Heart left ventricle (tissue), 16 donors: ENCODE measurements at regions not wholly inside any gene's neighbourhood (a gene's known extent, or its start where the extent isn't known, plus 50 kb on each side); places are given as distances from the start of the nearest gene placed in this dataset.

Source experiments
- ATAC-seq, 4 donors: fragments of 200-7000 bp; cut with Tn5 transposase; one replicate each; pipeline ENCODE4 v1.9.1; 2020 to 2022; ENCODE audit warnings: moderate library complexity in 4 of 4, mild to moderate bottlenecking in 3 of 4, moderate number of reproducible peaks in 1 of 4
- DNase-seq, 5 donors: peaks; one replicate each; pipeline ENCODE4 v3.0.0-alpha.2; 2020
- H3K27ac ChIP-seq, 12 donors: fragments of 200-600 bp; sonication (generic) in 4 of 12; one replicate each; pipeline versions ENCODE4 v1.5.0 to v1.8.0; 2016 to 2022; ENCODE audit warnings: mild to moderate bottlenecking in 2 of 12
- H3K27me3 ChIP-seq, 9 donors: fragments of 200-600 bp; sonication (generic) in 2 of 9; one replicate each; pipeline versions ENCODE4 v1.5.1 to v1.8.0; 2016 to 2022; ENCODE audit warnings: mild to moderate bottlenecking in 3 of 9
- H3K36me3 ChIP-seq, 9 donors: fragments of 200-600 bp; sonication (generic) in 2 of 9; one replicate each; pipeline versions ENCODE4 v1.5.0 to v1.8.0; 2018 to 2022; ENCODE audit warnings: mild to moderate bottlenecking in 2 of 9
- H3K4me1 ChIP-seq, 12 donors: fragments of 200-600 bp; sonication (generic) in 4 of 12; one replicate each; pipeline versions ENCODE4 v1.5.0 to v1.8.0; 2016 to 2022; ENCODE audit warnings: mild to moderate bottlenecking in 3 of 12
- H3K4me3 ChIP-seq, 12 donors: fragments of 200-600 bp; sonication (generic) in 4 of 12; one replicate each; pipeline versions ENCODE4 v1.5.0 to v1.8.0; 2017 to 2022; ENCODE audit warnings: mild to moderate bottlenecking in 9 of 12, moderate library complexity in 4 of 12
- H3K9me3 ChIP-seq, 12 donors: fragments of 200-600 bp; sonication (generic) in 4 of 12; one replicate each; pipeline versions ENCODE4 v1.5.0 to v1.8.0; 2016 to 2022; ENCODE audit warnings: mild to moderate bottlenecking in 1 of 12
- CTCF ChIP-seq, 12 donors: fragments of 200-600 bp; sonication (generic) in 4 of 12; IDR thresholded peaks; one replicate each; pipeline versions ENCODE4 v1.5.0 to v1.8.0; 2018 to 2022; ENCODE audit warnings: antibody characterized with exemption in 12 of 12, mild to moderate bottlenecking in 5 of 12
- POLR2A ChIP-seq, 2 donors: fragments of 450-650 bp; IDR thresholded peaks; one replicate each; pipeline ENCODE4 v1.6.1; 2017; ENCODE audit warnings: antibody characterized with exemption in 2 of 2, mild to moderate bottlenecking in 2 of 2, moderate library complexity in 2 of 2
- WGBS, 4 donors: extraction: QIAGEN DNeasy Blood & Tissue Kit in 2 of 4; methylation state at CpG; one replicate each; pipeline versions ENCODE4 v1.1.5 to v1.1.7; 2013 to 2018; 5-methylcytosine and 5-hydroxymethylcytosine counted together
- intact Hi-C, 10 donors: fragments of 100-400 bp; cut with DNase I; formaldehyde crosslinking; loops; one replicate each; pipeline versions ENCODE4 v1.11.1 to v1.14.2; 2022
- donor health status: ischemic (EF 13 %, LVEDD 7.1; RV severe dilation, severe dysfunction).
- donor health status: healthy with polysubstance abuse.
- donor health status: DM: no; HTN: yes; CAD: no.
- donor health status: DM: no; HTN: no; CAD: no.
- donor health status: ischemic (EF 25% LVEDD 6.9; RV normal size, moderate dysfunction).
- donor health status: ischemic (EF 25% LVEDD 5.7; RV mildly dilated, moderate dysfunction).
- donor health status: healthy.
- donor health status: DM: yes; HTN: yes; CAD: no.
- donor health status: ischemic (EF 35%, LVEDD 5.7; RV mildly dilated, moderate dysfunction).
- donor health status: nonischemic (EF 11% LVEDD 7.7; RV severe dilation, severe dysfunction).
- donor health status: DM: yes; HTN: yes; CAD: no.
- donor health status: PGD.
- donor health status: ischemic (EF 29% LVEDD 5.4; RV normal size, mild dysfunction).
- donor health status: nonischemic (EF 23%, LVEDD 6.1; RV moderate dilation, normal function).

- intact Hi-C loops = no loop called here
- TF ChIP-seq CTCF (IDR thresholded peaks at IDR 0.05) (no peak), POLR2A (IDR thresholded peaks at IDR 0.05) (no peak)
- no peak overlapping the region for H3K27ac ChIP-seq
- ATAC-seq (no peak), DNase-seq (no peak)
- no peaks in the 10 kb centered on the region for H3K4me1 ChIP-seq
- H3K36me3 ChIP-seq = no peaks in the 10 kb centered on the region
- no peaks in the 10 kb centered on the region for H3K27me3 ChIP-seq
- WGBS, 4 donors = 51 to 71% (median 65%) methylated on average over 2 of the region's 2 CpGs
- no peaks in the 10 kb centered on the region for H3K9me3 ChIP-seq
- H3K4me3 ChIP-seq = no peak overlapping the region
These were observed 566.5 kb upstream of the FRG1 start for GRCh38 chr4:189374176-189374575.

DNA sequence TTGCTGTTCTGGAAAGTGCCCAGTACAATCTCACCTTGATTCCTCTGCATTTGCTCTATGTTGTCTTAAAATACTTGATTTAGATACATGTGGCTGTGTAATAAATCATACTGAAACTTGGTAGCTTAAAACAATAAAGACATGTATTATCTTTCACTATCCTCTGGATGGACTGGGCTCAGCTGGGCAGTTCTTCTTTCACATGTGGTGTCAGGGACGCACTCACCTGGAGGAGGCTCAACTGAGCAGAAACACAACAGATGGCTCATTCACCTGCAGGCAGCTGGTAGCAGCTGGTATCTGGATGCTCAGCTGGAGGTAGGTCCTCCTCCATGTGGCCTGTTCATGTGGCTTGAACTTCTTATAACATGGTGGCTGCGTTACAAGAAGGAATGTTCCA, 563.8 kb upstream of the FRG1 start:
- TF ChIP-seq POLR2A (IDR thresholded peaks at IDR 0.05) (no peak), CTCF (IDR thresholded peaks at IDR 0.05) (no peak)
- ATAC-seq (no peak), DNase-seq (no peak)
- H3K9me3 ChIP-seq = no peaks in the 10 kb centered on the region
- no peak overlapping the region for H3K4me3 ChIP-seq
- 83 to 89% (median 87%) methylated on average over 2 of the region's 2 CpGs for WGBS, 4 donors
- H3K36me3 ChIP-seq = no peaks in the 10 kb centered on the region
- no peaks in the 10 kb centered on the region for H3K27me3 ChIP-seq
- intact Hi-C loops = no loop called here
- H3K27ac ChIP-seq = no peak overlapping the region
- H3K4me1 ChIP-seq = no peaks in the 10 kb centered on the region

- Histone ChIP-seq H3K4me3 (no peak overlapping the region), H3K27me3 (no peaks in the 10 kb centered on the region), H3K4me1 (no peaks in the 10 kb centered on the region), H3K9me3 (no peaks in the 10 kb centered on the region), H3K36me3 (no peaks in the 10 kb centered on the region), H3K27ac (no peak overlapping the region)
- ATAC-seq = no peak
- no peak for DNase-seq
- TF ChIP-seq POLR2A (IDR thresholded peaks at IDR 0.05) (no peak), CTCF (IDR thresholded peaks at IDR 0.05) (no peak)
- 60 to 71% (median 61%) methylated on average over 2 of the region's 2 CpGs for WGBS, 4 donors
- intact Hi-C loops = no loop called here
These were observed 563.1 kb upstream of the FRG1 start for GRCh38 chr4:189377569-189377968.

DNA sequence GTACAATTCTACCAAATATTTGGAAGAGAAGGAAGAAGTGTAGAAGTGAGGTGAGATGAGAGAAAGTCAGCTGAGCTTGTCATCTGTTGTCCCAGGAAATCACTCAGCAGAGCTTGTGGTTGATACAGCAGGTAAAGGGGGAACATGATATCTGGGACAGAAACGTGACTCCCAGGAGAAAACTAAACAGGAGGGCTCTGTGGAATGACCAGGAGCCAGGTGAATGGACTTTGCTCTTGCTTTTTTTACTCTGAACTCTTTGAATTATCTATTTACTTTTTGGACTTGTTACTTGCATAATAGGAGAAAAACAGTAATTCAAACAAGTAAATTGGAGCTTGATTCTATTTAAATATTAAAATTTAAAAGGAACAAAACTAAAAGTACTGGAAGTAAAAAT, 555.6 kb upstream of the FRG1 start:
- Histone ChIP-seq H3K36me3 (no peaks in the 10 kb centered on the region), H3K27ac (no peak overlapping the region), H3K4me3 (no peak overlapping the region), H3K4me1 (no peaks in the 10 kb centered on the region), H3K27me3 (no peaks in the 10 kb centered on the region), H3K9me3 (peaks cover 0 to 10% (median 0%) of the 10 kb centered on the region in 12 donors)
- intact Hi-C loops = no loop called here
- WGBS, 4 donors = 17 to 36% (median 27%) methylated on average over 1 of the region's 1 CpG
- no peak for TF ChIP-seq CTCF (IDR thresholded peaks at IDR 0.05)
- no peak for TF ChIP-seq POLR2A (IDR thresholded peaks at IDR 0.05)
- no peak for ATAC-seq
- DNase-seq = no peak
